NCI-H748 treated with DMSO at 0.1 percent for 48 hours (cell line): ENCODE measurements at regions not wholly inside any gene's neighbourhood (a gene's known extent, or its start where the extent isn't known, plus 50 kb on each side); places are given as distances from the start of the nearest gene placed in this dataset.

ENCODE experiments used
- DNase-seq: peaks from one replicate; lab custom pipeline; 2025; lab: John Stamatoyannopoulos, UW

DNA sequence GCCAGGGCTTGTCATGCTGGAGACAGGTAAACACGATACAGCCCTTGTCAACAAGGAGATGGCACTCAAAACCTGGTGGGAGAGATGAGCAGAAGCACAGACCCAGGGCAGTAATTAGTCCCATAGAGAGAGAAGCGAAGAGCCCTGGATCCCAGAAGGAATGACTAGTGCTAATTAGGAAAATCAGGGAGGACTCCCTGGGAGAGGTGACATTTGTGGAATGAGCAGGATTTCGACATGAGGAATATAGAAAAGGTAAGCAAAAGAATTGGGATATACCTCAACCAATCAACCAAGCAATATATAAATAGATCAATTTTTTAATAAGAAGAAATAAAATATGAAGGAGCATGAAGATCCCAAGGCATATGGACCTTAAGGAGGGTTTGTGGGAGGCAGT, 98.5 kb upstream of the GJB5 start:
- DNase-seq: no peak

DNA sequence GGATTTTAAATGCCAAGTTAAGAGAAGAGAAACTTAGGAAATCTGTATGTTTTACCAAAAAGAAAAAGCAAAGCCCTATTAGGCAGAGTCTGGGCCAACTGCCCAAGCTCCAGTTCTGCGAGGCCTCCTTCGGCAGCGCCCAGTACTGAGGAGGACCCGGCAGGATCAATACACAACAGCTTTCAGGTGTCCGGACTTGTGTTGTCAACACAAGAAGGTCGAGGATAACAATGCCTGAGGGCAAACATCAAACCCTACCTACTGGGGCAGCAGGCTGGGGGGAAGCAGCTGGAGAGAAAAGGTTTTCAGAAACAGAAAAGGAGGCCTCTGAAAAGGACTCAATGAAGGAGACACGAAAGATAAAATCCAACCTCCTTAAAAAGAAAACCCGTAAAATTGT, 98.1 kb upstream of the GJB5 start:
- DNase-seq: no peak

DNA sequence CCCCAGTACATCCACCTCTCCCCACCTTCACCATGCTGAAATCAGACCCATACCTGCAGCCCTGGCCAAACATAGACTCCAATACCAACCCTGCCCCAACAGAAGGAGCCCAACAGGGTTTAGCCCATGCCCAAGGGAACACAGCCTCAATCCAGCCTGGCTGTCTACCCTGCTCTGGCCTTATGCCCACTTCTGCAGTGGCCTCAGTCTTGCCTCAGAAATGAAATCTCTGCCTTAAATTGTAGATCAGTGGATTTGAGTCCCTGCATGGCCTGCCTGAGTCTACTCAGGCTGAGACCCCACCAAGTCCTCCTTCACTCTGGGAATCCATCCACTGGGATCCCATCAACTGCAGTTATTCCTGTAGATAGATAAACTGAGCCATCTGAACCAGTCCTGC, 97.6 kb upstream of the GJB5 start:
- no peak for DNase-seq

DNA sequence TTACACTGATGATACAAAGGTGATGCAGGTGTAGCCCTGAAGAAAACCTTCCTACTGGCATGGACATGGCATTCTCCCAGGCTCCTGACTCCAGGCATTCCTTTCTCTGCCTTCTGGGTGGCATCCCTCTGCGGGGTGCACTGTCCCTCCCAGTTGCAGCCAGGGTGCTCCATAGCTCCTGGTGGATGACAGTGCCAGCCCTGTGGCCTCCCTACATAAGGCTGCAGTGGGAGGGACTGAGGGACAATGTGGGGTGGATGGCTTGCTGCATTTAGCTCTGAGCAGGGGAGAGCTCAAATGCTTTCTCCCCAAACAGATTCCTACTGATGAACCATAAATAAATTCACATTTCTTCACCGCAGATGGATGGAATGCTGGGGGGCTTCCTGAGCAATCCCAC, 97.0 kb upstream of the GJB5 start:
- no peak for DNase-seq

GRCh38 chr1:34663031-34663430, 91.8 kb upstream of the GJB5 start:
- no peak for DNase-seq

GRCh38 chr1:34668063-34668462, 86.8 kb upstream of the GJB5 start:
- no peak for DNase-seq

DNA sequence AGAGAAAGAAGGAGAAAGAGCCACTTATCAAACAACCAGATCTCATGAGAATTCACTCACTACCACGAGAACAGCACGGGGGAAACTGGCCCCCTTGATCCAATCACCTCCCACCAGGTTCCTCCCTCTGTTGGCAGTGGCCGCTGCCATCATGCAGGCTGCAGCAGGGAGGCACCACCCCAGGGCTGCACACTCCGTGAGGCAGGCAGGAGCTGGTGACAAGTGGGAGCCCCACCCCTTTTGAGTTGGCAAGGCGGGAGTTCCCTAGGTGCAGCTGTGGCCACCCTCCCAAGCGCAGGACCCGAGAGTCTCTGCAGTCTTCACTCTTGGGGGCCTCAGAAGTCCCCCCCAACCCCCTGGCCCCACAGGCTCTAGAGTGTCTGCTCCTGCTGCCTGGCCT, 83.9 kb upstream of the GJB5 start:
- DNase-seq: no peak

DNA sequence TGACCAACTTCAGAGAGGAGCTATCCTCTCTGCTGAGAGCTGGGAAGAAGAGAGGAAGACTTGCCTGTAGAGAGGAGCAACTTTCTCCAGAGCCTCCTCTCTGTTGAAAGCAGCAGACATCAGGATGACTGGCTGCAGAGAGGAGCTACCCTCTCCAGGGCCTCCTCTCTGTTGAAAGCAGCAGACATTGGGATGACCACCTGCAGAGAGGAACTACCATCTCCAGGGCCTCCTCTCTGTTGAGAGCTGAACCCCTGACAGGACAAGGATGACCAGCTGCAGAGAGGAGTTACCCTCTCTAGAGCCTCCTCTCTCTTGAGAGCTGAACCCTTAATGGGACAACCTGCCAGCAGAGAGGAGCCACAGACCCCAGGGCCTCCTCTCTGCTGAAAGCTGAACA, 83.0 kb upstream of the GJB5 start:
- no peak for DNase-seq

DNA sequence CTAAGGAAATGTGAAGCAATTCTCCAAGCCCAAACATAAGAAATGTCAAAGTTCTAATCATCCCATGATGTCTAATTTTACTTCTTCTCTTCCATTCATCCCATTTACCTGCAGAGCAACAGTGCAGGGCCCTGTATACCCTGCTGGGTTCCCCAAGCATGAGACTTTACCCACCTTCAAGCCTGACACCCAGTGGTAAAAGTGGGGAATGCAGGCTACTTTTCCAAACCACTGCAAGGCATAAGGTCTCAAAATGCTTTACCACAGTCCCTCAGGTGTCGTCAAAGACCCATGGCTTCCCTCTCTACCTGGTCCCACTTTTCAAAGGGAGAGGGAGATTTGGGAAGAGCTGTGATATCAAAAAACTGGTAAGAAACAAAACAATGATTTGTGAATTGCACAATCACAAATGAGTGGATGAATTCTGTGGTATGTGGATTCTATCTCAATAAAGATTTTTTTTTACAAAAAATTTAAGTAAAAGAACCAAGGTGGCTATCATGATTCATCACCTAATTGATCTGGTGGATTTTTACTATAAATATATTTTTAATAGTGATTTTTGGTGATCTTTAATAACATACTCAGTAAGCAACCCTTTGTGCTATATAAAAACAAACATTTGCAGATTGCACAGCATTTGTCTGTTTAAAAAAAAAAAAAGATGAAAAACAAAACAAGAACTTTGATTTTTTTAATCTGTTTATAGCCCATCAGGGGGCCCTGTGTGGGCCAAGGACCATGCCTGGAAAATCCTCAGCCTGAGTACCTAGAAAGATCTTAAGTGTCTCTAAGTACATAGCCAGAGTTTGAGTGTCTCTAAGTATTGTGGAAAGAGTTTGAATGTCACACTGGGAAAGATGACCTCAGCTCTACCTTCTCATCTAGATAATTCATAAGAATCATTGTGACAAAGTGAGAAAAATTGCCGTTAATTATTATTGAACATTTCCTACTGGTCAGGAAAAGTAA, 73.1 kb upstream of the GJB5 start:
- DNase-seq: no peak

GRCh38 chr1:34682452-34683223, 72.2 kb upstream of the GJB5 start:
- DNase-seq: no peak

DNA sequence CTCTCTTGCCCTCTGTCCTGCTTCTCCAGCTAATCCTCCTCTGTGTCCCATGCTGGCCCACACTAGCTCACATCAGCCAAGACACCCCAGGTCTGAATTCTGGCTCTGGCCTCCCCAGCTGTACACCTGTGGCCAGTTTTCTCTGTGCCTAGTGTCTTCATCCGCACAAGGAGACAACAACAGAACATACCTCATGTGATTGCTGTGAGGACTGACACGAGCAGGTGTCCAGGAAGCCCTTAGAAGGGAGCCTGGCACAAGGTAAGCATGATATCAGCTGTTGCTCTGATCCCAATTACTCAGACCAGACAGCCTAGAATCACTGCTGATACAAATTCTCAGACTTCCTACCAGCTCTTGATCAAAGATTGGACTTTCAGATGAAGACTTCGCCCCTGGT, 71.2 kb upstream of the GJB5 start:
- DNase-seq: no peak

GRCh38 chr1:34684266-34684665, 70.6 kb upstream of the GJB5 start:
- no peak for DNase-seq

- DNase-seq: no peak
These were observed 69.6 kb upstream of the GJB5 start for GRCh38 chr1:34685225-34685624.

DNA sequence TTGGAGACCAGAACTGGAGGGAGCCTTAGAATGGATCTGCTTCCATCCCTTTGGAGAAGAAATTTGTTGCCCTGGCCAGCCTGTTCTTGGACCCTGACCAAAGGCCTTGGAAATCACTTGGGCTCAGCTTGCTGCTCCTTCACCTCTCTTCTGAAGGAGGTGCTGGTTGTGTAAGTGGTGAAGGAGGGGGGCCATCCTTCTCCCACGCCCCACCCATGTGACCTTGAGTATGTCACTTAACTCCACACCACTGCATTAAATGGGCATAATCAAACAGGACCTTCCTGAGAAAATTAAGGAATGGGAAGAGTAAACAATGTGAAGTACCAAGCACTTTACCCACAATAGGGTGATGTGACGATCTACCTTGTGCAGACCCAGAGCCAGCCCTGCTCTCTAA, 68.3 kb upstream of the GJB5 start:
- no peak for DNase-seq

DNA sequence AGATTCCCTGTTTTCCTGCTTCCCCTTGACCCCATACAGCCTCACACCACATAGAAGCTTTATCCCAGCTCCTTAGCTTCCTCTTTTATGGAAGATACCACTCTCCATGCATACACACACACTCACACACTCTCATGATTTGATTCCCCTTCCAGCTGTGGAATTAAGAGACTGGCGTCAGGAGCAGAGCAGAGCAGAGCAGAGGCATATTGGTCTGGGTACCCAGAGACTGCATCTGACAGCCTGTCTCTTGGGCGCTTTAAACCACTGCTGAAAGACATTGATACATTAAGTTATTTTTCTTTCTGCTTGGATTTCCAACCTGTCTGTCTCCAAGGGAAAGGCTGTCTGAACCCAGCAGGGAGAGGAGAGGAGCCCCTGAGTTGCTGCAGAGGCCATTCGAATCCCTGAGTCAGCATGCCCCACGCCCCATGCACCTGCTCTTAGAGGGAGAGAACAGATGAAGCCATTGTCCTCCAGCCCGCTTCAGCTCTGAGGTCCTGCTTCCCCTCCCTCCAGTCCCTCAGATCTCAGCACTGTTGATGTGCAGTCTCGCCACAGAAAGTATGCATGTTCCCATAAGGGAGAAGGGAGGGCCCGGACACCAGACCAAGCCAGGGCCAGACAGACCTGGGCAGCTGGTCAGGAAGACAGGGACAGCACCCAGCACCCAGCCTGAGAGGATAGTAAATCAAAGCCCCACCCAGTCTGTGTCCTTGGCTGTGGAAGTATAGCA, 66.7 kb upstream of the GJB5 start:
- DNase-seq: no peak

- DNase-seq: no peak
These were observed 64.6 kb upstream of the GJB5 start for GRCh38 chr1:34690269-34690668.

DNA sequence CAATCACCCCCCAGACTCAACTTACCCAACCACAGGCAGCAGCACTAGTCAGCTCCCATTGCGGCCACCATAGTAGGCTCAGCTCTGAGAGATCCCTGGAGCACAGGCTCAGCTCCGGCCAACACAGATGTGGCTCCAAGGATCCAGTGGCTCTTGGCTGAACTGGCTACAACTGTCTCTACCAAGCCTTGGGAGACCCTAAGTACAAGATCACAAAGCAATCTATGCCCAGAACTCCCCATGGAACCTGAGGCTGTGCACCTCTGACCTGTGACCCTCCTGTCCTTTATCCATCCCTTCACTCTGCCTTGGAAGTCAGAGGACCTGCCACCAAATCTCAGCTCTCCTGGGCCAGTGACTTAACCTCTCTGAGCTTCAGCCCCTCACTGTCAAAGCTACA, 61.8 kb upstream of the GJB5 start:
- no peak for DNase-seq

DNA sequence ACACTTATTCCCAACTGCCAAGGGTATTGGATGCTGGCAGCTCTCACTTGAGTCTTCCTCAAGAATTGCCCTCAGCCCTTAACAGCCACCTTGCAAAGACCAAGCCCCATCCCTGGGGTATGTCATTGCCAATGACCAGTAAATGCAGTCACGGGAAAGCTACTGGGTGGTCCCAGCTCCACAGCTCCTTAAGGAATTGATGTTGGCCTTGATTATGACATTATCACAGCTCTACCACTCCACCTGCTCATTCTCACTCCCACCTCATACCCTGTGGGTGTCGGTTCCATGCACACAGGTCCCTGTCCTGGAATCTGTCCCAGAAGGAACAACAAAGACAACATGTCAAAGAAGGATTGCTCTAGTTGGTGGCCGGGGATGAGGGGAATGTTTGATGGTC, 60.5 kb upstream of the GJB5 start:
- no peak for DNase-seq

DNA sequence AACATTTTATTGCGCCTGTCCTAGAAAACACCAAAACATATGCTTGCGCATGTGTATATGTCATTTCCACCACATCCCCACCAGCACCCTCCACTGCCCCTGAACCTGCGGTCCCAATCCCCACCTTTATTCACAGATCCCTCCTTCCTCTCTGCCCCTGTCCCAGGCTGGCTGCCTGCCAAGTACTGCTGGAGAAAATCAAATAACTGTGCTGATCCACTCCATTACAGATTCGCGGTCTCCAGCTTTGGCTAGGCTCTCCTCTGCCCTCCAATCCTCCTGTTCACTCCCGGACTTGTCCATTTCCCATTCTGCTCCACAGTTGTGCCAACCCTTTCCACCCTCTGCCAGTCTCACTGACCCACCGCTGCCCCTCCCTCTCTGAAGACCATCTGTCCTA, 59.3 kb upstream of the GJB5 start:
- no peak for DNase-seq

- DNase-seq: no peak
These were observed 58.6 kb upstream of the GJB5 start for GRCh38 chr1:34696230-34696629.

GRCh38 chr1:34696981-34697380, 57.9 kb upstream of the GJB5 start:
- no peak for DNase-seq

- no peak for DNase-seq
These were observed 57.0 kb upstream of the GJB5 start for GRCh38 chr1:34697818-34698217.
